HG03135 (cell line): ENCODE measurements at regions not wholly inside any gene's neighbourhood (a gene's known extent, or its start where the extent isn't known, plus 50 kb on each side); places are given as distances from the start of the nearest gene placed in this dataset.

Experiments used
- ATAC-seq: cut with Tn5 transposase; IDR thresholded peaks from one replicate; pipeline ENCODE4 v1.9.1; 2021; ENCODE audit warnings: mild to moderate bottlenecking, moderate library complexity; ENCODE audit not compliant: unreplicated experiment

DNA sequence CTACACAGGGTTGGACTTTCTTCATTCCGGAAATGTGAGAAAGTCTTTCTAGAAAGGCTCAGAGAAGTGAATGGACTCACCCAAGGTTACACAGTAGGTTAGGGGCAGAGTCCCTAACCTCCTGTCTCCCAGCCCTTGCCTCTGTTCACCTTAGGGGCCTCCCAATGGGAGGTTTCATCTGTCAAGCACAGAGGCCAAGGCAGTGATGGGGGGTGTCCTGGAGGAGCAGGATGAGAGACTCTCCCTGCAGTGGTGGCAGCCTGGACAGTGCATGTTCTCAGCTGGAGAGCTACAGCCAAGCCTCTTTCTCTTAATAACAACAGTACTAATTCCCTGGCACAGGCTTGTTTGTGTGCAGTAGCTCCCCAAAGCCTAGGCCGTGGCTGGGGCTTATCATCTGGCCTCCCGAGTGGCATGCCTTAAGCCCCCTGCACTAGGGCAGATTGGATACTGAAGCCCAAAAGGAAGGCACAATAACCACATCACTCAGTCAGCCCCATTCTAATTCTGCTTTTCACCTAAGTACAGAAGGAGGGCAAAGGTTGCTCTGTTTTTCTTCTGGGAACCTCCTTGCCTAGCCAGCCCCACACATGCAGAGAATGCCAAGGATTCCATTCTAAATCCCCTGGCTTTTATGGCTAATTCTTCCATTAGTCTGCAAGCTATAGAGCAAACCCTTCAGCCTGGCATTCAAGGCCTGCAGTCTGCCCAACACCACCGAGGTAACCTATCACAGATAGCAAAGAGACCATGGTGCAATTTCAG is 50.2 kb upstream of the XPA start:
- ATAC-seq = no peak

DNA sequence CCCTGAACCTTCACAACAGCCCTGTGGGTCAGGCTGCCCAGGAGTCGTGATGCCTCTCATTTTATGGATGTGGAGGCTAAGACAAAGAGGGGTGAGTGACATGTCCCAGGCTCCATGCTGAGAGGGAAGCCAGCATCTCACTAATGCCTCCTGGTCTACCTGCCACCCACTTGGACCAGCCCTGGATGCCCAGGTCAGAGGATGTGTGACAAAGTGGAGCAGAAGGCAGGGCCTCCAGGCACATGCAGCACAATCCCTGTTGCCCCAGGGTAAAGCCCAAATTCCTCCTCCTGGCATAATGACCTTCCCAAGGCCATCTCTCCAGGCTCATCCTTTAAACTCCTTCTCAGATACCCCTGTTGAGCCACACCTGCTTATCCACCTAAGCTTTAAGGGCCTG is 51.4 kb upstream of the XPA start:
- ATAC-seq = no peak

DNA sequence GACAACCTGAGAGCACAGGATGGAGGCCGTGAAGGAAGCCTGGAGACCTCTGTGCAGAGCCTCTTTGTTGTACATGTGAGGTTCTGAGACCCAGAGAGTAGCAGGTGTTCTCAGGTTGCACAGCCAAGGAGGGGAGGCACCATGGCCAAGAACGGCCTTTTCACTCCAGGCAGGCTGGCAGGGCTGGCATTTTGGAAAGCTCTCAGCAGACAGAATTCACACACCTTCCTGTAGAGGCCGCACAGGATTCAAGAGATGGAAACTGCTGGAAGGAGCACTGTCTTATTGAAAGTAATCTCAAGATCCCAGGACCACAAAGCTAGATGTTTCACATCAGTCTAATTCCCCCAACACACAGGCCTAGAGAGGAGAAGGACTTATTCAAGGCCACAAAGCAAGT is 52.8 kb upstream of the XPA start:
- no peak for ATAC-seq

GRCh38 chr9:97751531-97751930 is 54.4 kb upstream of the XPA start:
- ATAC-seq = no peak

DNA sequence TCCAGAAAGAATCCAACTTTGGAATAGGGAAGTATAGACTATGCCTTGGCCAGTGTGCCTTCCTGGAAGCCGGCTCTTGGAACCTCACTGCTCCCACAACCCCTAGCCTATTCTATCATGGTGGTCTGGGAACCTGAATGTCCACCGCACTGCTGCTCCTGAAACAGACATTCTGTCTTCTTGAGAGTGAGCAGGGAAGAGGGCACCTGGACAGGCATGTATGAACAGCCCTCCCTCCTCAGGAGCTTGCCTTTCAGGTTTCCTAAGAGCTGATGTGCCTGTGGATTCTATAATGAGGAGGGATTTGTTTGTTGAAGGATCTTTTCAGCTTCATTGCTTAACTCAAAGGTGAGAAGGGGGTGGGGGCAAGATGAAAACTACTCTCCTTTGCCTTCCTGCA is 55.1 kb upstream of the XPA start:
- ATAC-seq = no peak

DNA sequence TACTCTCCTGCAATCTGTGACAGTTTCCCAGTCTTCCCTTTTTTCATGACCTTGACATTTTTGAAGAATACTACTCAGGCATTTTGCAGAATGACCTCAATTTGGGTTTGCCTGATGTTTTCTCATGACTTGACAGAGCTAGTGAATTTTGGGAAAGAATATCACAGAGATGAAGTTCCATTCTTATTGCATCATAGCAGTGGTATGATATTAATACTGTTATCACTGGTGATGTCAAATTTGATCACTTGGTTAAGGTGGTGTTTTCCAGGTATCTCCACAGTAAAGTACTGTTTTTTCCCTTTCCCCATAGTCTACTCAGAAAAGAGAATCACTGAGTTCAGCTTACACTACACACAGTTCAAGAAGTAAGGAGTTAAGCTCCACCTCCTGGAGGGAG is 56.2 kb upstream of the XPA start:
- ATAC-seq = no peak

- ATAC-seq = no peak
Measured at GRCh38 chr9:97753975-97754374, 56.8 kb upstream of the XPA start.

- ATAC-seq = no peak
Measured at GRCh38 chr9:97755618-97756267, 58.6 kb upstream of the XPA start.

DNA sequence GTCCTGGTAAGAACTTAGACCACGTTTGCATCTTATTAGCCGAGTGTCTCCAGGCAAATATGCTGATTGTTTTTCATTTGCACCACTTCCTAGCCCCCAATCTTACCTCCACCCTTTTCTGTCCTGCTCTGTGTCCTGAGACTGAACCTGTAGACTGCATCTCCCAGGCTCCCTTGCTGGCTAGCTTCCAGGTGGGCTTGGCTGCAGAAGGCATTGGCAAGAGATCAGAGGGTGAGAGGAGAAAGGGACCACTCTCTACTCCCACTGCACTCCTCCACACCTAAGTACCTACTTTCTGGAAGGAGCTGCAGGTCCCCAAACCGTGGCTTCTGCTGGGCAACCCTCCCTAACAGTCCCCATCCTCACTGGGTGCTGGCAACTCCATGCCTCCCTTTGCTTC is 59.9 kb upstream of the XPA start:
- ATAC-seq = no peak

- ATAC-seq = no peak
Measured at GRCh38 chr9:97758334-97758916, 61.3 kb upstream of the XPA start.

DNA sequence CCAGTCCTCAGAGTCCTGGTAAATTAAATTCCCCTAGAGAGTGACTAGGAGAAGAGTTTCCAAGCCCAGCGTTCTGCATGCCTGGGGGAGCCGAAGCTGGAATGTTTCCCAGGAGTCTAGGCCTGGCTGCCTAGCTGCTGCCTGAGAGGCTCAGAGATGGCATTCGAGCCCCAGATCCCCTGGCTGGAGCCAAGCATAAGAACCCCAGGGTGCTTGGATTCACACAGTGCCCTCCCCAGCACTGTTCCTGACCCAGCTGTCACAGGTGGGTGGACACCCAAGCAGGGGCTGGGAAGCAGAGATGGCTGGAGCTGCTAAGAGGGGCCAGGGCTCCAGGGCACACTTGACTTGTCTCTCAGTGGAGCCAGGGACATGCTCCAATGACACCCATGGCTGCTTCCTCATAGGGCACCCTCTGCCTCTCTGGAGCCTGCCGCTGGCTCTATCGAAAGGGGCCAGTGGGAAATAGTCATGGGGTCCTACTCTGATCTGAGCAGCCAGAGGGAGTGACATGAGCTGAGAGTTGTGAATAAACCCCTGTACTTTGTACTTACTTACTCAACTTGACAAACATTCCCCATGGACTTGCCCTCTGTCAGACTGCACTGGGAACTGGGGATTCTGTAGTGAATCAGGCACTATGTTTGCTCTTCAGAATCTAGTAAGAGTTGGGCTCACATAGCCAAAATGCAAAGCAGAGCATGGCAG is 62.6 kb upstream of the XPA start:
- ATAC-seq = no peak

- ATAC-seq = no peak
Measured at GRCh38 chr9:97761056-97761598, 64.0 kb upstream of the XPA start.

DNA sequence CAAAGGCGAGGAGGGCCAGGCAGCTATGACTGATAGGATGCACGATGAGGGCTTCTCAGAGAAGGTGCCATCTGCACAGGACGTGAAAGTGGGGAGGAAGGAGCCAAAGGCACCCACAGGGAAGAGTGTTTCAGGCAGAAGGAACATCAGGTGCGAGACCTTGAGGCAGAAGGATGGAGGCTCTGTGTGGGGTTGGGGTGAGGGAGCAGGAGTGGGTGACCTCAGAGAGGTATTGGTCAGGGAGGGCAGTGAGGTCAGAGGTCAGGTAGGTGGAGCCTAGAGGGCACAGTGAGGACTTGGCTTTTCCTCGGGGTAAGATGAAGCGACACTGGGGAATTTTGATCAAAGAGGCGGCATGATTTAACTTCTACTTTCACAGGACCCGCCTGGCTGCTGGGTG is 64.7 kb upstream of the XPA start:
- ATAC-seq = no peak

DNA sequence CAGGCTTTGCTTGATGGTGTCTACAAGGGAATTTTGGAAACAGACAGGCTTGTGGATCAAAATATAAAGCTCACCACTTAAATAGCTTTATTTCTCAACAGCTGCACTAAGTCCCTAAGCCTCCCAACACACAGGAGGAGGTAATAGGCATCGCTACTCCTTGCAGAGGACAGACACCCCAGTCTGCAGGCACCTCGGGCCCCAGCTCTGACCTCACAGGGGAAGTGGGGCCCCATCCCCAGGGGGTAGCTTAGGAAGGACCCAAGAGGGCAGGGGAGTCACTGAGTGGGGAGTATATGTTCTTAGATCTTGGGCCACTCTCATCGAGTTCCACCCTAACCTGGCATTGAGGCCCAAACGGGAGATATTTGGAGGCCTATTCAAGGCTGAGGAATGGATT is 66.7 kb upstream of the XPA start:
- ATAC-seq = no peak

DNA sequence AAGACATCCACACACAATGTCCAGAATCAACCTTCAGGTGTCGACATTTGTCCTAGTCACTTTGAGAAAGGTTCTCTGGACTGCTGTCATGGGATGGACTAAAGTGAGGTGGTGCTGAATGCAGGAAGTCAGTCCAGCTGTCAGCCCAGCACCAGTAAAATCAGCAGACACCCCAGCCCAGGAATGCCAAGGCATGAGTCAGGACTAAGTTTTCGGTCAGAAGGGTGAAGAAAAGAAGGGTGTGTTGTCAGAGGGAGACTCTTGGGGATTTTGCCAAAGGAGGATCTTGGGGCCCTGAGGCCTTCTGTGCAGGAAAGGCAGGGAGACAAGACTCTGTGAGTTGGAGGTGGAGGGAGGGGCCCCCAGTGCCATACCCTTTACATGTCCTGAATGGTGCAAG is 69.0 kb upstream of the XPA start:
- ATAC-seq = no peak

- ATAC-seq = no peak
Measured at GRCh38 chr9:97766610-97767009, 69.5 kb upstream of the XPA start.

DNA sequence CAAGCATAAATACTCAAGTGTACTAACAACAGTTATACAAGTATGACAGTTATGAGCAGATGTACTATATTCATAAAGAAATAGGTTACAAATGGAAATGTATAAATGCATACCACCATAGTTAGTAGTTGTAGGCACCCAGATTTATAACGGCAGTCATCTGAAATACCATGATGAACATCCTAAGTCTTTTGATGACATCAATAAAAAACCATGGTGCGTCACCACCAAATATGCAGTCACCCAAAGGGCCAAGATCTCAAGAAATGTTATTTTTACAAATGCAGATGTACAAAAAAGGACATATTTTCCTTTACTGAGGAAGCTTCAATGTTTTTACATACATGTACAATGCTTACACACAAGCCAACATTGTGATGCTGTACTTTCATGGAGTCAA is 70.8 kb upstream of the XPA start:
- ATAC-seq = no peak

- ATAC-seq = no peak
Measured at GRCh38 chr9:97768746-97769145, 71.6 kb upstream of the XPA start.

DNA sequence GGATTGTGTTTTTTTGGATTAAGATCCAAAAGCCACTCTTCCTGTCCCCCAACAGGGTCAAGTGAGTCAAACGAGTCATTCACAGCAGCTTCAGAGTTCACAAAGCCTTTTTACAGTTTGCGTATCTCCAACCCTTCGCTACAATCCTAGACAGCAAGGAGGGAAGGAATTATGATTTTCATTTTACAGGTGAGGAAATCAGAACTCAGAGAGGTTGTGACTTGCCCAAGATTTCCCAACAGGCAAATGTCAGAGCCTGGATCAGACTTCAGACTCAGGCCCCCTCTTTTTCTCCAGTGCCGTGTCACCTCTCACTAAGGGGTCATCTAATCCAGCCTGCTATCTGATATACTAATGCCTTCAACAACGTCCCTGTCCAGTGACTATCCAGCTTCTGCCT is 72.1 kb upstream of the XPA start:
- ATAC-seq = no peak

- no peak for ATAC-seq
Measured at GRCh38 chr9:97770808-97771372, 73.8 kb upstream of the XPA start.

- no peak for ATAC-seq
Measured at GRCh38 chr9:97771641-97772040, 74.5 kb upstream of the XPA start.
